ENCODE measurements at regions not wholly inside any gene's neighbourhood (a gene's known extent, or its start where the extent isn't known, plus 50 kb on each side); places are given as distances from the start of the nearest gene placed in this dataset.

DNA sequence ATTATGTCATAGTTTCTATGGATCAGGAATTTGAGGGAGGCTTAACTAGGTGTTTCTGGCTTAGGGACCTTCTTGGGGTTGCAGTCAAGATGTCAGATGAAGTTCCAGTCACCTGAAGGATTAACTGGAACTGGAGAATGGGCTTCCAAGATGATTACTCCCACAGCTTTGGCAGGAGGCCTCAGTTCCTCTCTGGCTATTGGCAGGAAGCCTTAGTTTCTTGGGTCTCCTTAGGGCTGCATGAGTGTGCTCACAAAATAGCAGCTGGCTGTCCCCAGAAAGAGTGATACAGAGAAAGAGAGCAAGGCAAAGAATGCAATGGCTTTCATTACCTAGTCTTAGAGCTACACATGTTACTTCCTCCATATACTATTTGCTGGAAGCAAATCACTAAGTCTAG, 138.1 kb upstream of the TLE4 start:
- DNase-seq (ENCODE audit: low read depth in 1 of 2, low spot score in 2 of 2) = no peak
- TF ChIP-seq KDM4A (IDR thresholded peaks at IDR 0.05; ENCODE audit: low read depth, low read length, severe bottlenecking) (no peak), BRCA1 (IDR thresholded peaks at IDR 0.05; ENCODE audit: low read depth, low read length) (no peak), MAFK (IDR thresholded peaks at IDR 0.05; ENCODE audit: low read depth, low read length) (no peak), FOSL1 (IDR thresholded peaks at IDR 0.05; ENCODE audit: insufficient read depth, low read depth, low read length) (no peak), HDAC6 (IDR thresholded peaks at IDR 0.05; ENCODE audit: low read depth, low read length) (no peak), TBP (IDR thresholded peaks at IDR 0.05; ENCODE audit: low read depth, low read length) (no peak), CBX8 (IDR thresholded peaks at IDR 0.05; ENCODE audit: borderline replicate concordance, low read depth, low read length) (no peak), SP1 (IDR thresholded peaks at IDR 0.05; ENCODE audit: low read depth, low read length) (no peak), RFX5 (IDR thresholded peaks at IDR 0.05; ENCODE audit: borderline replicate concordance, low read depth, low read length) (no peak)

More for the DNA sequence above, 138.1 kb upstream of the TLE4 start:
- Histone ChIP-seq H3K27ac (ENCODE audit: low read depth, low read length) (no peak overlapping the region), H2BK12ac (ENCODE audit: low read depth, low read length) (no peak overlapping the region), H3K4me1 (replicated peaks in 1 of 4; ENCODE audit: control insufficient read depth in 3 of 4, insufficient read depth in 4 of 4, low read length in 3 of 4) (no peaks in the 10 kb centered on the region), H3K79me2 (ENCODE audit: control insufficient read depth in 1 of 2, insufficient read depth in 2 of 2, low read length in 2 of 2) (no peaks in the 10 kb centered on the region), H3K23me2 (ENCODE audit: low read depth, low read length) (no peaks in the 10 kb centered on the region), H4K8ac (ENCODE audit: extremely low read depth, insufficient read depth, low read length) (no peak overlapping the region), H3K36me3 (ENCODE audit: control insufficient read depth in 2 of 4, insufficient read depth in 4 of 4, low read length in 3 of 4) (no peaks in the 10 kb centered on the region), H3K14ac (ENCODE audit: insufficient read length) (no peak overlapping the region), H2BK20ac (ENCODE audit: low read length) (no peak overlapping the region), H3K18ac (ENCODE audit: extremely low read depth, low read length) (no peak overlapping the region), H3K9ac (replicated peaks in 1 of 4; ENCODE audit: extremely low read depth in 1 of 4, low read depth in 3 of 4, low read length in 3 of 4) (no peak overlapping the region), H3K23ac (ENCODE audit: insufficient read length) (no peak overlapping the region), H2AFZ (ENCODE audit: low read length) (no peak overlapping the region), H3K79me1 (ENCODE audit: low read depth, low read length) (no peaks in the 10 kb centered on the region), H2BK5ac (ENCODE audit: low read depth, low read length) (no peak overlapping the region), H2BK120ac (replicated peaks; ENCODE audit: low read depth, low read length) (no peak overlapping the region), H3K27me3 (replicated peaks in 1 of 4; ENCODE audit: control insufficient read depth in 3 of 4, extremely low read depth in 1 of 4, insufficient read depth in 3 of 4, low read length in 3 of 4) (peaks cover 0 to 9% (median 2%) of the 10 kb centered on the region in 4 experiments; a peak in 2 of 7 replicates), H2BK15ac (ENCODE audit: low read length) (no peak overlapping the region), H4K20me1 (replicated peaks in 1 of 2; ENCODE audit: control insufficient read depth in 1 of 2, insufficient read depth in 2 of 2, low read length in 2 of 2) (no peaks in the 10 kb centered on the region), H2AK5ac (ENCODE audit: low read depth, low read length) (no peak overlapping the region), H4K5ac (ENCODE audit: insufficient read length, low read depth, low read length) (no peak overlapping the region), H3K9me3 (ENCODE audit: insufficient read depth in 2 of 2, low read depth in 1 of 2, low read length in 1 of 2) (no peaks in the 10 kb centered on the region), H3K56ac (replicated peaks; ENCODE audit: insufficient read length, low read depth, low read length) (no peak overlapping the region), H3K4ac (replicated peaks; ENCODE audit: insufficient read length, low read depth, low read length) (no peak overlapping the region), H3K4me3 (ENCODE audit: extremely low read depth in 1 of 4, insufficient read depth in 2 of 4, low read depth in 3 of 4, low read length in 4 of 4) (no peak overlapping the region), H3K4me2 (ENCODE audit: insufficient read depth in 1 of 2, low read depth in 2 of 2, low read length in 2 of 2) (no peak overlapping the region), H4K91ac (replicated peaks; ENCODE audit: insufficient read length, low read length) (no peak overlapping the region)
- no peak for FAIRE-seq
- ChIA-PET POLR2A (ENCODE audit: partially characterized antibody) (no interaction called here), CTCF (ENCODE audit: partially characterized antibody) (interaction anchor here (1.2 to 1.8 kb wide), 3 partner anchors 15 to 37 kb away, joined by 3 to 7 read pairs (median 6); no protein-coding TSS in a partner anchor)
